MCF 10A (cell line): ENCODE measurements at regions not wholly inside any gene's neighbourhood (a gene's known extent, or its start where the extent isn't known, plus 50 kb on each side); places are given as distances from the start of the nearest gene placed in this dataset.

Source experiments
- BruUV-seq: library from RNA; stranded (reverse); fragments of 400-500 nt; replicated peaks from 2 replicates; lab custom pipeline; 2021; lab: Mats Ljungman, UMichigan
- CTCF ChIA-PET: fragments of 300-600 bp; sonication (Branson Sonifier 250); formaldehyde crosslinking; extraction: SDS; loops from one replicate; lab custom pipeline; 2021; ENCODE audit warnings: antibody characterized with exemption, inconsistent platforms; lab: Yijun Ruan, JAX
- POLR2A ChIA-PET: fragments of 300-600, 350-650 bp; sonication (Branson Sonifier 250); formaldehyde crosslinking; extraction: SDS; loops from one replicate; lab custom pipeline; 2020; ENCODE audit warnings: antibody characterized with exemption, inconsistent platforms; lab: Yijun Ruan, JAX
- DNase-seq: peaks from one replicate; pipeline ENCODE4 v3.0.0-alpha.2; 2018; ENCODE audit not compliant: unreplicated experiment
- H3K27ac Mint-ChIP-seq: one replicate; pipeline ENCODE4 v1.8.0; 2022; ENCODE audit warnings: mild to moderate bottlenecking, low read depth, mixed read lengths; ENCODE audit not compliant: unreplicated experiment
- H3K27me3 Mint-ChIP-seq: one replicate; pipeline ENCODE4 v1.8.0; 2022; ENCODE audit warnings: mixed read lengths; ENCODE audit not compliant: insufficient read depth, unreplicated experiment
- H3K36me3 Mint-ChIP-seq: one replicate; pipeline ENCODE4 v1.8.0; 2022; ENCODE audit warnings: mild to moderate bottlenecking, moderate library complexity, mixed read lengths; ENCODE audit not compliant: insufficient read depth, unreplicated experiment
- H3K4me1 Mint-ChIP-seq: one replicate; pipeline ENCODE4 v1.8.0; 2022; ENCODE audit warnings: mixed read lengths; ENCODE audit not compliant: insufficient read depth, unreplicated experiment
- H3K4me3 Mint-ChIP-seq: one replicate; pipeline ENCODE4 v1.8.0; 2022; ENCODE audit warnings: mild to moderate bottlenecking, moderate library complexity, mixed read lengths; ENCODE audit not compliant: unreplicated experiment
- H3K9me3 Mint-ChIP-seq: one replicate; pipeline ENCODE4 v1.8.0; 2022; ENCODE audit warnings: mixed read lengths; ENCODE audit not compliant: unreplicated experiment
- CTCF ChIP-seq: fragments of 200-600 bp; IDR thresholded peaks from one replicate; pipeline ENCODE4 v1.8.0; 2022; ENCODE audit warnings: antibody characterized with exemption, mild to moderate bottlenecking; ENCODE audit not compliant: unreplicated experiment
- intact Hi-C: fragments of 100-400 bp; cut with micrococcal nuclease; formaldehyde crosslinking; loops from 2 replicates; pipeline ENCODE4 v1.14.1; 2022

GRCh38 chr3:135896613-135897012, 68.9 kb upstream of the PPP2R3A start:
- no peak for DNase-seq
- Mint-ChIP-seq H3K36me3 (no peaks in the 10 kb centered on the region), H3K4me3 (no peak overlapping the region), H3K27ac (no peak overlapping the region), H3K4me1 (peaks cover 9% of the 10 kb centered on the region), H3K27me3 (peaks cover 36% of the 10 kb centered on the region), H3K9me3 (peaks cover 7% of the 10 kb centered on the region)
- POLR2A ChIA-PET, result interaction anchor here (0.9 kb wide), 1 partner anchor 10 kb away, joined by 3 read pairs; no protein-coding TSS in a partner anchor
- intact Hi-C loops, result loop anchor here (5.0 kb wide), 1 partner anchor 394 kb away; no protein-coding TSS in a partner anchor
- no TSS peak for BruUV-seq
- TF ChIP-seq CTCF, result no peak
- CTCF ChIA-PET, result interaction anchor here (0.7 to 1.4 kb wide), 5 partner anchors 9 to 1297 kb away, joined by 3 to 6 read pairs (median 5); no protein-coding TSS in a partner anchor

- POLR2A ChIA-PET, result interaction anchor here (0.9 kb wide), 1 partner anchor 9 kb away, joined by 3 read pairs; no protein-coding TSS in a partner anchor
- Mint-ChIP-seq H3K27ac (no peak overlapping the region), H3K9me3 (peaks cover 7% of the 10 kb centered on the region), H3K4me1 (peaks cover 9% of the 10 kb centered on the region), H3K27me3 (peaks cover 25% of the 10 kb centered on the region), H3K4me3 (no peak overlapping the region), H3K36me3 (no peaks in the 10 kb centered on the region)
- CTCF ChIA-PET, result interaction anchor here (0.6 to 1.4 kb wide), 5 partner anchors 7 to 484 kb away, joined by 3 to 5 read pairs (median 4); no protein-coding TSS in a partner anchor
- no peak for DNase-seq
- intact Hi-C loops, result loop anchor here (5.0 kb wide), 1 partner anchor 395 kb away; no protein-coding TSS in a partner anchor
- TF ChIP-seq CTCF, result no peak
- no TSS peak for BruUV-seq
These were observed 67.8 kb upstream of the PPP2R3A start for GRCh38 chr3:135897715-135898114.

GRCh38 chr3:135898774-135899173, 66.8 kb upstream of the PPP2R3A start:
- Mint-ChIP-seq H3K27ac (no peak overlapping the region), H3K27me3 (peaks cover 21% of the 10 kb centered on the region), H3K4me3 (no peak overlapping the region), H3K4me1 (peaks cover 9% of the 10 kb centered on the region), H3K36me3 (no peaks in the 10 kb centered on the region), H3K9me3 (peaks cover 7% of the 10 kb centered on the region)
- ChIA-PET POLR2A (no interaction called here), CTCF (interaction anchor here (0.5 to 1.6 kb wide), 6 partner anchors 12 to 1341 kb away, joined by 3 to 10 read pairs (median 3); no protein-coding TSS in a partner anchor)
- no peak for TF ChIP-seq CTCF
- DNase-seq, result no peak
- intact Hi-C loops, result loop anchor here (5.0 kb wide), 1 partner anchor 396 kb away; no protein-coding TSS in a partner anchor
- no TSS peak for BruUV-seq

GRCh38 chr3:135905058-135905724, 60.3 kb upstream of the PPP2R3A start:
- intact Hi-C loops, result no loop called here
- Mint-ChIP-seq H3K4me3 (no peak overlapping the region), H3K27ac (no peak overlapping the region), H3K27me3 (peaks cover 14% of the 10 kb centered on the region), H3K9me3 (peaks cover 7% of the 10 kb centered on the region), H3K4me1 (peaks cover 12% of the 10 kb centered on the region), H3K36me3 (no peaks in the 10 kb centered on the region)
- BruUV-seq, result no TSS peak
- DNase-seq, result peak; percentile 30
- CTCF ChIA-PET, result interaction anchor here (0.6 to 9.4 kb wide), 20 partner anchors 8 to 1646 kb away, joined by 3 to 207 read pairs (median 3); partner anchors contain the start of gene STAG1
- no peak for TF ChIP-seq CTCF
- POLR2A ChIA-PET, result interaction anchor here (0.9 kb wide), 1 partner anchor 138 kb away, joined by 4 read pairs; no protein-coding TSS in a partner anchor
